ENCODE measurements at regions not wholly inside any gene's neighbourhood (a gene's known extent, or its start where the extent isn't known, plus 50 kb on each side); places are given as distances from the start of the nearest gene placed in this dataset.

GRCh38 chr3:74124782-74125181 is 489.7 kb downstream of the CNTN3 start:
- no peak for DNase-seq

- no peak for DNase-seq
Observed at GRCh38 chr3:74122281-74122680, 492.2 kb downstream of the CNTN3 start.

GRCh38 chr3:74121761-74122160 is 492.7 kb downstream of the CNTN3 start:
- DNase-seq, result no peak

- no peak for DNase-seq
Observed at GRCh38 chr3:74119221-74119620, 494.5 kb upstream of the PDZRN3 start.

- no peak for DNase-seq
Observed at GRCh38 chr3:74115906-74116305, 491.2 kb upstream of the PDZRN3 start.

GRCh38 chr3:74107451-74107850 is 482.7 kb upstream of the PDZRN3 start:
- DNase-seq, result no peak

GRCh38 chr3:74106925-74107324 is 482.2 kb upstream of the PDZRN3 start:
- DNase-seq, result no peak

- DNase-seq, result no peak
Observed at GRCh38 chr3:74091204-74091603, 466.5 kb upstream of the PDZRN3 start.

- DNase-seq, result no peak
Observed at GRCh38 chr3:74089814-74090213, 465.1 kb upstream of the PDZRN3 start.

GRCh38 chr3:74080056-74080461 is 455.3 kb upstream of the PDZRN3 start:
- DNase-seq, result no peak

- DNase-seq, result no peak
Observed at GRCh38 chr3:74075241-74075640, 450.5 kb upstream of the PDZRN3 start.

- DNase-seq, result no peak
Observed at GRCh38 chr3:74074700-74075099, 450.0 kb upstream of the PDZRN3 start.

- no peak for DNase-seq
Observed at GRCh38 chr3:74067296-74067695, 442.6 kb upstream of the PDZRN3 start.

GRCh38 chr3:74066456-74066855 is 441.7 kb upstream of the PDZRN3 start:
- no peak for DNase-seq

- no peak for DNase-seq
Observed at GRCh38 chr3:74059923-74060600, 435.3 kb upstream of the PDZRN3 start.

- no peak for DNase-seq
Observed at GRCh38 chr3:74059301-74059922, 434.7 kb upstream of the PDZRN3 start.

GRCh38 chr3:74057169-74057568 is 432.4 kb upstream of the PDZRN3 start:
- DNase-seq, result no peak

- DNase-seq, result no peak
Observed at GRCh38 chr3:74055061-74055460, 430.3 kb upstream of the PDZRN3 start.

GRCh38 chr3:74054566-74054965 is 429.8 kb upstream of the PDZRN3 start:
- DNase-seq, result no peak

- DNase-seq, result no peak
Observed at GRCh38 chr3:74053970-74054516, 429.3 kb upstream of the PDZRN3 start.

- no peak for DNase-seq
Observed at GRCh38 chr3:74049444-74049843, 424.7 kb upstream of the PDZRN3 start.

GRCh38 chr3:74048699-74049098 is 424.0 kb upstream of the PDZRN3 start:
- no peak for DNase-seq

- DNase-seq, result no peak
Observed at GRCh38 chr3:74045000-74045399, 420.3 kb upstream of the PDZRN3 start.

GRCh38 chr3:74041068-74041675 is 416.4 kb upstream of the PDZRN3 start:
- peak; percentile 20 for DNase-seq
